Right forelimb (tissue), 1 donor: ENCODE measurements at regions not wholly inside any gene's neighbourhood (a gene's known extent, or its start where the extent isn't known, plus 50 kb on each side); places are given as distances from the start of the nearest gene placed in this dataset.

Experiments
- DNase-seq: peaks from one replicate; pipeline ENCODE4 v3.0.0-alpha.2; 2018

DNA sequence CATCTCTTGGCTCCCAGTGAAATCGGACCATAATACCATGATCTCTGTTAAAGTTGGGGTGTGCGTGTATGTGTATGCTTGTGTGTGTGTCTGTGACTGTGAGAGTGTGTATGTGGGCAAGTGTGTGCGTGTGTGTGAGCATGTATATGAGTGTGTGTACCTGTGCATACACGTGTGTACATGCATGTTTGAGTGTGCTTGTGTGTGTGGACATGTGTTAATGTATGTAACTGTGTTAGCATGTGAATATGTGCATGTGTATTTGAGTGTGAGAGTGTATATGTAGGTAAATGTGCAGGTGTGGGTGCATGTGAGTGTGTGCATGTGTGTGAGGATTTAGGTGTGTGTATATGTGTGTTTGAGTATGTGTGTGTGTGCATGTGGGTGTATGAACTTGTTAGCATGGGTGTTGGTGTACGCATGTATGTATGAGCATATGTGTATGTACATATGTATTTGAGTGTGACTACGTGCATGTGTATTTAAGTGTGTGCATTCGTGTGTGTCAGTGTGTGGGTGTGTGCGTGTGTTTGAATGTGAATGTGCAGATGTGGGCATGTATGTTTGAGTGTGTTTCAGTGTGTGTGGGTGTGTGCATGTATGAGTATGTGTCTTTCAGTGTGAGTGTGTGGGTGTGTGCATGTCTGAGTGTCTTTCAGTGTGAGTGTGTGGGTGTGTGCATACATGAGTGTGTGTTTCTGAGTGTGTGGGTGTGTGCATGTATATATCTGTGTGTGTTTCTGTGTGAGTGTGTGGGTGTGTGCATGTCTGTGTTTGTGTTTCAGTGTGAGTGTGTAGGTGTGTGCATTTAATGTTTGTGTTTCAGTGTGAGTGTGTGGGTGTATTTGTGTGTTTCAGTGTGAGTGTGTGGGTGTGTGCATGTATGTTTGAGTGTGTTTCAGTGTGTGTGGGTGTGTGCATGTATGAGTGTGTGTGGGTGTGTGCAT, 183.2 kb downstream of the SOX9 start:
- no peak for DNase-seq

GRCh38 chr17:72304859-72305258, 184.0 kb downstream of the SOX9 start:
- DNase-seq = no peak

GRCh38 chr17:72305472-72305871, 184.7 kb downstream of the SOX9 start:
- no peak for DNase-seq

DNA sequence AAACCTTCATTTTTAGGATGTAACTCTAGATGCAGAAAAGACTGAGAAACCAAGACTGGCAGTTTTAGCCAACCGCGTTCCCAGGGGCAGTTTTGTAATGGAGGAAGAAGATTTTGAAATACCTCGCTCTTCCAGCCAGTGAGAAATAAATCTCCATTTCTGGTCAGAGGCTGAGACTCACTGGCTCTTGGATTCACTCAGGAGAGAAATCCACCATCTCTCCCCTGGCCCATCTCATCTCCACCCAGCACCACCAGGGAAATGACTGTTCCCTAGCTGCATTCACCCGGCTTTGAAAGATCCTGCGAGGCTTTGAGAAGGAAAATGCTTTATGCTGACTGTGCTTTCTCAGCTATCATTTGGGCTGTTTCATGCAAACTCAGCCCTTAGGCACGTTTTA, 185.2 kb downstream of the SOX9 start:
- no peak for DNase-seq

DNA sequence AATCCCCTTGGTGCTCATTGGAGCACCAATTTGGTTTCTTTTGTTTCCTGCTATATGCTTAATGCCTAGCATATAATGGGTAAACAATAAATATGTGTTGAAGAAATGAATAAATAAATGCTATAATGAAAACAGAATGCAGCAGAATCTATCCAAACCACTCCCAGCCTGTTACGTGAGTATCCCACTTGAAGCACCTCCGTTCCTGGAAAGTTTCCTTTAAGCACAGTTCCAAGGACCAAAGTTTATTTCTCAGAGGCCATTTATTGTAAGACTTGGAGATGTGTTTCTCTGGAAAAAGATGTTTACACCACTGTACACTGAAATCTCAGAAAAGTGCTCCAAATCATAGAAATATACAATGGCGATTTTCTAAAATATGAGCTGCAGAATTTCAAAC, 187.0 kb downstream of the SOX9 start:
- DNase-seq = no peak

DNA sequence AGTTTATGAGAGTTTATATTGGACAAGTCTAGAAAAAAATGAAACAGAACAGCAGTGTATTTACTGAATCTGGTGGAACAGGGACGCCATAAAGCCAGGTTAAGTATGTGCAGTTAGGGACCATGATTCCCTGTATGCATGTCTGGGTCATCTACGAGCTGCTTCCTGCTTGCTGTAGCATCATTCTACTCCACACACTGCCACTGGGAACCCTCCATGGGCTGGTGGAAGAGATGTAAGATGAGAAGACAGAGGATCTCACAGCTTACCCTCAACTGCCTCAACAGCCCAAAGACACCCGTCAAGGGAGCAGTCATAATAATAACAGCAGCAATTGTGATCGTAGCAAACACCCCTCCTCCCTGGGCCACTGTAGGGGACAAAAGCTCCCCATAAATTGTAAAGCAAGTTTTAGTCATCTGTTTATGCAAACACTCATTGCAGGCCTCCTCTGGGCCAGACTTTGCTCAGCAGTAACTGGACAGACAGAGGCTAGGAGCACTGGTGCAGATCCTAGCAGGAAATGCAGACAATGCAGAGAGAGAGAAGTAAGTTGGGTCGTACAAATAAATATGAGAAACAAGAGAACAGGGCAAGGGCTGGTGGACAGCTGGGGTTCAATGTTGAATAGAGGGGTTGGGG, 188.0 kb downstream of the SOX9 start:
- no peak for DNase-seq

- DNase-seq = no peak
These were observed 190.2 kb downstream of the SOX9 start for GRCh38 chr17:72311004-72311403.

DNA sequence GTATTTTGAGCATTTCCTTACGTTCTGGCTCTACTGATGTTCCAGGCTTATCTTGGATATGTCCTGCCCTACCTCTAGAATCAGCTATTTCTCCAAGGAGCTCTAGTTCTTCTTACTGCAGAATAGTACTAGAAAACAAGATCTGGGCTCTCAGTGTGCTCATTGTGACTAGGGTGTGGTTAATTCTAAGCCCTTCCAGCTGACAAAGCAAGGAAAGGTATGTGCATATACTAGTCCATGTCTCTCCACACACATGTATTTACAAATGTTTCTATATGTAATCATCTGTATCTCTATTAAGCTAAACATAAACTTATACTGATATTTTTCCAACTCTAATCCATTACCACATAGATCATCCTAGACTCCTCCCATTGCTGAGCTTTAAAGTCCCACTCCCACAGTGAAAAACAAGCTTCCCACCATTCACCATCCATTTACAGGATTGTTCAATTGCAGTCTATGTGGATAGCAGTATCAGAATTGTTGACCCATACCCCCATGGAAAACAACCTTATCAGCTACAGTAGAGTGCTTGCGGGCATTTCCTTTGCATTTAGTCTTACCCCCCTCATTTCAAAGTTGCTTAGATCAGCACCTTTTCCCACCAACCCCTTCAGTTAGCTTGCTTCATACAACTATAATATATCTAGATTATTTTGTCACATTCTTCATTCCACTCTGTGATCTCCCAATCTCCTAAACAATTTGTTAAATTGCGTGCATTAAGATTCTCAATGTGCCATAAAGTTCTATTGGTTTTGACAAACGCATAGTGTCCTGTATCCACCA, 194.5 kb downstream of the SOX9 start:
- no peak for DNase-seq

GRCh38 chr17:72318131-72318530, 197.3 kb downstream of the SOX9 start:
- no peak for DNase-seq

GRCh38 chr17:72321896-72322295, 201.1 kb downstream of the SOX9 start:
- DNase-seq = no peak

GRCh38 chr17:72332367-72332766, 211.5 kb downstream of the SOX9 start:
- DNase-seq = no peak

DNA sequence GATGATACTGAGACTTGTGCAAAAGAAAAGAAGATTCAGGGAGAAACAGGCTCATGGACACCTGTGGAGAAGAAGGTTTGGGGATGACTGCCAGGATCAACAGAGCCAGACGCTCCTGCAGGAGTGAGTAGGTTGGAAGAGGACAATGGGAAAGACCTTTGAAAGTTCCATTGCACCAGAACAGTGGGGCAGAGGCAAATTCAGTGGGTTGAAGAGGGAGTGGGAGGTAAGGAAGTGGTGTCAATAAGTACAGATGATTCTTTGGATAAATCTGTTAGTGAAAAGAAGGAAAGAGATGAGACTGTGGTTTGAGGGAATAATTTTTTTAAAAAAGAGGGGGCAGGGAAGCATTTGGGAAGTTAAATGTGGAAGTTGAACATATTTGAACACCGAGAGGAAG, 212.8 kb downstream of the SOX9 start:
- DNase-seq = no peak

GRCh38 chr17:72334205-72334604, 213.4 kb downstream of the SOX9 start:
- no peak for DNase-seq

DNA sequence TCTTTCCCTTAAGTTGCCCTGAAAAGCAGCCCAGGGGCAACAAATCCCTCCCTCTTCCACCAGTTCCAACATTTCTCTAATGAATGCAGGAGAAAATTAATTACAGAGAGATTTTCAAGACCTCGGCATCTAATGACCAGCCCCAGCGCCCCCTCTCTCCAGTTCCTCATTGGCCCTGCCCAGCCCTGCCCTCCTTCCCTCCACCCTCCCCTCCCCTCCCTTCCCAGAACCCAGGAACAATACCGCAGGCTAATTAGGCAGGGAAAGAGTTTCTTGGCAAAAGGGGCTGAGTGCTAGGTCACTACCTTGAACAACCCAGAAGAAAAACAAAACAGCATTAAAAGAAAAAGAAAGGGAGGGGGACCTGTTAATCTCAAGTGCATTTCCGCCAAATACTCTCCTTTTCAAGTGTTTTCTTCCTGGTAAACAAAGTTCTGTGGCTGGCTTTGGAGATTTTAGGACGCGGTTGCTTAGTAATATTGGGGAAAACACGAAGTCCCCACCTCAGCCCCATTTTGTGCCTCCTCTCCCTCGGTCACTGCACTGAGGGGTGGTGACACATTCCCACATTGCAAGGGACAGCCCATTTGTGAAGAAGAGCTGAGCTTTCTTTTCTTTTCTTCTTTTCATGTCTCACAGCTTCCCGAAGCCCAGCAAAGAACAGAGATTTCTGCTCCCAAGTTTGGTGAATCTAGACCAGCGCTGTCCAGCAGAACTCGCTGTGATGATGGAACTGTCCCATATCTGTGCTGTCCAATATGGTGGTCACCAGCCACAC, 215.4 kb downstream of the SOX9 start:
- DNase-seq = no peak

DNA sequence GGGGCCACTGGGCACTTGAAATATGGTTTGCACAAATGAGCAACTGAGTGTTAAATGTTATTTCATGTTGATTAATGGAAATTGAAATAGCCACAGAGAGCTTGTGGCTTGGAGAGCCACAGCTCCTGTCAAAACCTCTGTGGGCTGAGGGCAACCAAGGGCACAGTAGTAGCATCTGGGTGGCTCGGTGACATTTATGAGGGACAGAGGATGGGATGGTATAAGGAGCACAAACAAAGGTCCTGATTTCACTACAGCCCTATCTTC, 215.9 kb downstream of the SOX9 start:
- no peak for DNase-seq

- no peak for DNase-seq
These were observed 217.5 kb downstream of the SOX9 start for GRCh38 chr17:72338304-72338703.

GRCh38 chr17:72338847-72339790, 218.3 kb downstream of the SOX9 start:
- no peak for DNase-seq

DNA sequence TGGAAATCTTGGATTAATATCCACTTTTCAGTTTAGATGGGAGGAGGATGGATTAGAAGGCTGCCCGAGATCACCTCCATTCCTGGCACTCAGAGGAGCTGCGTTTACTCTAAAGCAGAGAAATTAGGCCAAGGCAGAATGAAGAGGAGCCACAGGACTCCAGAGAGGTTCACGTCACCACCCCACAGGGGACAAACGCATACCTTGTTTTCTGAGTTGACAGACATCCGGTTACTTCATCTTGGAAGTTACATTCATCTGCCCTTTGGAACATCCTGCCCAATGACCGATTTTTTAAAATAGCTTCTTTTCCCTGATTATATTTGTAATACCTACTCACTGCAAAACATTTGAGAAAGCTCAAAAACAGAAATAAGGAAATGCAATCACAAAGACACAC, 220.0 kb downstream of the SOX9 start:
- DNase-seq = no peak

GRCh38 chr17:72342061-72342460, 221.2 kb downstream of the SOX9 start:
- no peak for DNase-seq

DNA sequence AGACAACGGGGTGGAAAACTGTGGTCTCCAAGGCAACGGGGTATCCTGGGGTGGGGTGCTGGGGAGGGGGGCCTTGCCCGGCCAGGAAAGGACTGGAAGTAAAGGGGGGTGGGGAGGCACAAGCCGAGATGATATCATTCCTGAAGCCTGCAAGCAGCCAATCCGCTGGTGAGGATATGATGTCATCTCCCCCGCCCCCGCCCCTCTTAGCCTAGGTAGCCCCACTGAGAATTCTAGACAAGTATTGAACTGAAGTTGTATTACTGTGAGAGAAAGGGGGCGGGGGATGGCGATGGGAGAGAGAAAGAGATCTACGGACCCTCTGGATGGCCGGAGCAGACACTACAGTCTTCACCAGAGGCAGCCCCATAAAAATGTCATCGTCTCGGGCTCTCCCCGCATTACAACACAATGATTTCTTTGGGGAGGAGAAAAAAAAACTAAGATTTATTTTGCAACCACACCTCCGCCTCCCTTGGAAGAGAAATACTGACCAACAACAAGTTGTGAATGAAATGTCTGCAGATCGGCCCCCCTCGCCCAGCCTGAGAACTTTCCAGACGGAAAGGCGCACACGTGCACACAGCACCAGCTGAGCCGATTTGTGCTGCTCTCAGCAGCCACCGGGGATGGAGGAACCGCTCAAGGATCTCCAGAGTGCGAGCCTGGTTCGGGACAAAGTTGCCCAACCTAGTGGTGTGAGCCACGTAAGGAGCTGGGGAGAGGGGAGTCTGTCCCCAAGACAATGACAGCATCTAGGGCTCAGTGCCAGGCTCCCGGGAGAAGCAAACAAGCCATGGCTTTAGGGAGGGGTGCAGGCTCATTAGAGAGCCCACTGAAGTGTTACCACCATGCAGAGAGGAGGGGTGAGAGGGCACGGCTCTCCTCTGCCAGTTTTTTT, 222.1 kb downstream of the SOX9 start:
- DNase-seq = no peak

DNA sequence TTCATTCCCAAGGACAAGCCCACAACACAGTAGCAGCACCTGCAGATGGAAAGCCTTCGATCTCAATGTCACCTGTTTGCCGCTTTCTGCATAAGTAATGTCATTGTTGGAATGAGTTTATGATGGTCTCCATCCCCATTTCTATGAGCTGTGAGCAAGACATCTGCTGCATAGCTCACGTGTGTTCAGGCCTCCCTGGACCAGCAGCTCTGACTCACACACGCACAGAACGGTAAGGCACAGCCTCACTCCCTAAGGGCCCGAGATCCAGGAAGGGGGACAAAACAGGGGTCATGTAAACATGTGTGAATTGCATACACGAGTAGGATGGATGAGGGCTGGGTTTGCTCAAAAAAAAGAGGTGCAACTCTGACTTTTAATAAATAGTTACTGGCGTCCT, 223.1 kb downstream of the SOX9 start:
- DNase-seq = no peak
